Neural progenitor cell (in vitro differentiated cells): ENCODE measurements at regions not wholly inside any gene's neighbourhood (a gene's known extent, or its start where the extent isn't known, plus 50 kb on each side); places are given as distances from the start of the nearest gene placed in this dataset.

ENCODE experiments used
- EZH2 ChIP-seq: fragments of 200-600 bp; sonication (generic); IDR thresholded peaks from 2 replicates; pipeline ENCODE4 v1.6.1; 2017; ENCODE audit warnings: antibody characterized with exemption, mild to moderate bottlenecking, moderate library complexity
- EZH2phosphoT487 ChIP-seq: fragments of 200-600 bp; sonication (generic); IDR thresholded peaks from 2 replicates; pipeline ENCODE4 v1.6.1; 2017; ENCODE audit warnings: antibody characterized with exemption
- TF ChIP-seq, protein P1 (sequence below): fragments of 200-600 bp; sonication (generic); IDR thresholded peaks from 2 replicates; pipeline ENCODE4 v1.5.1; 2017; ENCODE audit warnings: antibody characterized with exemption, mild to moderate bottlenecking

GRCh38 chr9:115556432-115556831 lies 438.5 kb upstream of the TNC start:
- TF ChIP-seq, protein P1, sequence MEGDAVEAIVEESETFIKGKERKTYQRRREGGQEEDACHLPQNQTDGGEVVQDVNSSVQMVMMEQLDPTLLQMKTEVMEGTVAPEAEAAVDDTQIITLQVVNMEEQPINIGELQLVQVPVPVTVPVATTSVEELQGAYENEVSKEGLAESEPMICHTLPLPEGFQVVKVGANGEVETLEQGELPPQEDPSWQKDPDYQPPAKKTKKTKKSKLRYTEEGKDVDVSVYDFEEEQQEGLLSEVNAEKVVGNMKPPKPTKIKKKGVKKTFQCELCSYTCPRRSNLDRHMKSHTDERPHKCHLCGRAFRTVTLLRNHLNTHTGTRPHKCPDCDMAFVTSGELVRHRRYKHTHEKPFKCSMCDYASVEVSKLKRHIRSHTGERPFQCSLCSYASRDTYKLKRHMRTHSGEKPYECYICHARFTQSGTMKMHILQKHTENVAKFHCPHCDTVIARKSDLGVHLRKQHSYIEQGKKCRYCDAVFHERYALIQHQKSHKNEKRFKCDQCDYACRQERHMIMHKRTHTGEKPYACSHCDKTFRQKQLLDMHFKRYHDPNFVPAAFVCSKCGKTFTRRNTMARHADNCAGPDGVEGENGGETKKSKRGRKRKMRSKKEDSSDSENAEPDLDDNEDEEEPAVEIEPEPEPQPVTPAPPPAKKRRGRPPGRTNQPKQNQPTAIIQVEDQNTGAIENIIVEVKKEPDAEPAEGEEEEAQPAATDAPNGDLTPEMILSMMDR, result no peak
- TF ChIP-seq EZH2 (no peak), EZH2phosphoT487 (no peak)
